Breast epithelium (tissue), 4 donors: ENCODE measurements at regions not wholly inside any gene's neighbourhood (a gene's known extent, or its start where the extent isn't known, plus 50 kb on each side); places are given as distances from the start of the nearest gene placed in this dataset.

Source experiments
- DNase-seq, 2 donors: peaks; one replicate each; pipeline ENCODE4 v3.0.0-alpha.2; 2019; ENCODE audit warnings: low spot score in 2 of 2
- H3K27ac ChIP-seq, 2 donors: fragments of 200-600 bp; sonication (generic) in 1 of 2; one replicate each; pipeline ENCODE4 v1.5.1; 2016 to 2019; ENCODE audit warnings: mild to moderate bottlenecking in 1 of 2
- H3K27me3 ChIP-seq, 2 donors: fragments of 200-600 bp; sonication (generic) in 1 of 2; one replicate each; pipeline versions ENCODE4 v1.5.1 to v1.6.0; 2017 to 2019; ENCODE audit warnings: control low read depth in 1 of 2, mild to moderate bottlenecking in 1 of 2
- H3K36me3 ChIP-seq: fragments of 200-600 bp; one replicate; pipeline ENCODE4 v1.5.1; 2019
- H3K4me1 ChIP-seq, 2 donors: fragments of 200-600 bp; sonication (generic); one replicate each; pipeline ENCODE4 v1.5.1; 2016 to 2019; ENCODE audit warnings: control low read depth in 1 of 2
- H3K4me3 ChIP-seq, 3 donors: fragments of 200-600 bp; sonication (generic); 1 replicate in 2 of 3; 2 replicates in 1 of 3; pipeline ENCODE4 v1.5.1; 2016 to 2019; ENCODE audit warnings: mild to moderate bottlenecking in 3 of 3, moderate library complexity in 2 of 3
- H3K9me3 ChIP-seq, 2 donors: fragments of 200-600 bp; sonication (generic) in 1 of 2; one replicate each; pipeline ENCODE4 v1.5.1; 2016 to 2019; ENCODE audit warnings: control low read depth in 1 of 2
- CTCF ChIP-seq, 3 donors: fragments of 450-650 bp; IDR thresholded peaks; one replicate each; pipeline ENCODE4 v1.5.1; 2016 to 2017; ENCODE audit warnings: antibody characterized with exemption in 3 of 3, mild to moderate bottlenecking in 3 of 3, moderate library complexity in 3 of 3
- POLR2A ChIP-seq: fragments of 450-650 bp; IDR thresholded peaks from one replicate; pipeline ENCODE4 v1.6.1; 2016; ENCODE audit warnings: antibody characterized with exemption, mild to moderate bottlenecking, moderate library complexity
- POLR2AphosphoS5 ChIP-seq, 3 donors: sonication (generic); formaldehyde crosslinking; IDR thresholded peaks; one replicate each; pipeline ENCODE4 v1.6.1; 2017; ENCODE audit warnings: antibody characterized with exemption in 3 of 3
- intact Hi-C: fragments of 100-400 bp; cut with DNase I; formaldehyde crosslinking; loops from one replicate; pipeline ENCODE4 v1.15.1; 2023; ENCODE audit warnings: low total_unique reads

GRCh38 chr5:143701493-143701892 lies 110.5 kb upstream of the HMHB1 start:
- no peaks in the 10 kb centered on the region for H3K36me3 ChIP-seq
- no peaks in the 10 kb centered on the region for H3K9me3 ChIP-seq
- TF ChIP-seq POLR2A = no peak
- TF ChIP-seq POLR2AphosphoS5 (IDR thresholded peaks at IDR 0.05) = no peak
- no peak for TF ChIP-seq CTCF (IDR thresholded peaks at IDR 0.05)
- no peak overlapping the region for H3K27ac ChIP-seq
- intact Hi-C loops = no loop called here
- H3K4me3 ChIP-seq = no peak overlapping the region
- H3K27me3 ChIP-seq = no peaks in the 10 kb centered on the region
- H3K4me1 ChIP-seq = no peaks in the 10 kb centered on the region
- no peak for DNase-seq

GRCh38 chr5:143700994-143701393 lies 111.0 kb upstream of the HMHB1 start:
- H3K4me1 ChIP-seq = no peaks in the 10 kb centered on the region
- no peak for DNase-seq
- no peak for TF ChIP-seq POLR2A
- H3K27ac ChIP-seq = no peak overlapping the region
- H3K9me3 ChIP-seq = no peaks in the 10 kb centered on the region
- no peaks in the 10 kb centered on the region for H3K36me3 ChIP-seq
- H3K4me3 ChIP-seq = no peak overlapping the region
- intact Hi-C loops = no loop called here
- H3K27me3 ChIP-seq = no peaks in the 10 kb centered on the region

GRCh38 chr5:143699121-143699520 lies 112.8 kb upstream of the HMHB1 start:
- H3K4me1 ChIP-seq = no peaks in the 10 kb centered on the region
- no peaks in the 10 kb centered on the region for H3K36me3 ChIP-seq
- no peak for DNase-seq
- H3K27ac ChIP-seq = no peak overlapping the region
- no peak overlapping the region for H3K4me3 ChIP-seq
- no peaks in the 10 kb centered on the region for H3K9me3 ChIP-seq
- TF ChIP-seq POLR2AphosphoS5 (IDR thresholded peaks at IDR 0.05) (no peak), POLR2A (no peak), CTCF (IDR thresholded peaks at IDR 0.05) (no peak)
- intact Hi-C loops = no loop called here
- no peaks in the 10 kb centered on the region for H3K27me3 ChIP-seq

GRCh38 chr5:143698574-143698973 lies 113.4 kb upstream of the HMHB1 start:
- Histone ChIP-seq H3K36me3 (no peaks in the 10 kb centered on the region), H3K27me3 (no peaks in the 10 kb centered on the region), H3K9me3 (no peaks in the 10 kb centered on the region), H3K4me1 (no peaks in the 10 kb centered on the region), H3K27ac (no peak overlapping the region), H3K4me3 (no peak overlapping the region)
- TF ChIP-seq POLR2AphosphoS5 (IDR thresholded peaks at IDR 0.05) = no peak
- TF ChIP-seq POLR2A = no peak
- TF ChIP-seq CTCF (IDR thresholded peaks at IDR 0.05) = no peak
- DNase-seq = no peak
- intact Hi-C loops = no loop called here

GRCh38 chr5:143696921-143697320 lies 115.0 kb upstream of the HMHB1 start:
- no peak overlapping the region for H3K27ac ChIP-seq
- no peaks in the 10 kb centered on the region for H3K36me3 ChIP-seq
- H3K27me3 ChIP-seq = no peaks in the 10 kb centered on the region
- H3K4me3 ChIP-seq = no peak overlapping the region
- TF ChIP-seq CTCF (IDR thresholded peaks at IDR 0.05) (no peak), POLR2AphosphoS5 (IDR thresholded peaks at IDR 0.05) (no peak), POLR2A (no peak)
- no peak for DNase-seq
- intact Hi-C loops = no loop called here
- H3K4me1 ChIP-seq = no peaks in the 10 kb centered on the region
- H3K9me3 ChIP-seq = no peaks in the 10 kb centered on the region

- no peak for TF ChIP-seq CTCF (IDR thresholded peaks at IDR 0.05)
- TF ChIP-seq POLR2AphosphoS5 (IDR thresholded peaks at IDR 0.05) = no peak
- TF ChIP-seq POLR2A = no peak
- DNase-seq = no peak
- intact Hi-C loops = no loop called here
Measured at GRCh38 chr5:143695941-143696340, 116.0 kb upstream of the HMHB1 start.

More at GRCh38 chr5:143695941-143696340, 116.0 kb upstream of the HMHB1 start:
- Histone ChIP-seq H3K9me3 (no peaks in the 10 kb centered on the region), H3K4me1 (no peaks in the 10 kb centered on the region), H3K27me3 (no peaks in the 10 kb centered on the region), H3K27ac (no peak overlapping the region), H3K4me3 (no peak overlapping the region), H3K36me3 (no peaks in the 10 kb centered on the region)
